ENCODE measurements at regions not wholly inside any gene's neighbourhood (a gene's known extent, or its start where the extent isn't known, plus 50 kb on each side); places are given as distances from the start of the nearest gene placed in this dataset.

GRCh38 chr9:109586993-109587392, 88.9 kb upstream of the PTPN3 start:
- TF ChIP-seq, protein P1, sequence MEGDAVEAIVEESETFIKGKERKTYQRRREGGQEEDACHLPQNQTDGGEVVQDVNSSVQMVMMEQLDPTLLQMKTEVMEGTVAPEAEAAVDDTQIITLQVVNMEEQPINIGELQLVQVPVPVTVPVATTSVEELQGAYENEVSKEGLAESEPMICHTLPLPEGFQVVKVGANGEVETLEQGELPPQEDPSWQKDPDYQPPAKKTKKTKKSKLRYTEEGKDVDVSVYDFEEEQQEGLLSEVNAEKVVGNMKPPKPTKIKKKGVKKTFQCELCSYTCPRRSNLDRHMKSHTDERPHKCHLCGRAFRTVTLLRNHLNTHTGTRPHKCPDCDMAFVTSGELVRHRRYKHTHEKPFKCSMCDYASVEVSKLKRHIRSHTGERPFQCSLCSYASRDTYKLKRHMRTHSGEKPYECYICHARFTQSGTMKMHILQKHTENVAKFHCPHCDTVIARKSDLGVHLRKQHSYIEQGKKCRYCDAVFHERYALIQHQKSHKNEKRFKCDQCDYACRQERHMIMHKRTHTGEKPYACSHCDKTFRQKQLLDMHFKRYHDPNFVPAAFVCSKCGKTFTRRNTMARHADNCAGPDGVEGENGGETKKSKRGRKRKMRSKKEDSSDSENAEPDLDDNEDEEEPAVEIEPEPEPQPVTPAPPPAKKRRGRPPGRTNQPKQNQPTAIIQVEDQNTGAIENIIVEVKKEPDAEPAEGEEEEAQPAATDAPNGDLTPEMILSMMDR (IDR thresholded peaks at IDR 0.05): no peak
- TF ChIP-seq POLR2A (IDR thresholded peaks at IDR 0.05): no peak
